SK-N-MC (cell line): ENCODE measurements at regions not wholly inside any gene's neighbourhood (a gene's known extent, or its start where the extent isn't known, plus 50 kb on each side); places are given as distances from the start of the nearest gene placed in this dataset.
A peak's percentile ranks its signal among the peaks of the same experiment; 100 is the strongest.

Experiments used
- EZH2 ChIP-seq: fragments of 200-600 bp; sonication (generic); IDR thresholded peaks from one replicate; pipeline ENCODE4 v1.6.1; 2017; ENCODE audit warnings: antibody characterized with exemption
- FOXP2 ChIP-seq: optimal IDR thresholded peaks from 2 replicates; pipeline ENCODE3; 2011; ENCODE audit warnings: mild to moderate bottlenecking, moderate library complexity; ENCODE audit not compliant: insufficient read depth; ENCODE audit errors: extremely low read length, control extremely low read depth
- POLR2AphosphoS5 ChIP-seq: IDR thresholded peaks from 2 replicates; pipeline ENCODE4 v1.6.1; 2012; ENCODE audit warnings: mild to moderate bottlenecking, low read depth, low read length, borderline replicate concordance

DNA sequence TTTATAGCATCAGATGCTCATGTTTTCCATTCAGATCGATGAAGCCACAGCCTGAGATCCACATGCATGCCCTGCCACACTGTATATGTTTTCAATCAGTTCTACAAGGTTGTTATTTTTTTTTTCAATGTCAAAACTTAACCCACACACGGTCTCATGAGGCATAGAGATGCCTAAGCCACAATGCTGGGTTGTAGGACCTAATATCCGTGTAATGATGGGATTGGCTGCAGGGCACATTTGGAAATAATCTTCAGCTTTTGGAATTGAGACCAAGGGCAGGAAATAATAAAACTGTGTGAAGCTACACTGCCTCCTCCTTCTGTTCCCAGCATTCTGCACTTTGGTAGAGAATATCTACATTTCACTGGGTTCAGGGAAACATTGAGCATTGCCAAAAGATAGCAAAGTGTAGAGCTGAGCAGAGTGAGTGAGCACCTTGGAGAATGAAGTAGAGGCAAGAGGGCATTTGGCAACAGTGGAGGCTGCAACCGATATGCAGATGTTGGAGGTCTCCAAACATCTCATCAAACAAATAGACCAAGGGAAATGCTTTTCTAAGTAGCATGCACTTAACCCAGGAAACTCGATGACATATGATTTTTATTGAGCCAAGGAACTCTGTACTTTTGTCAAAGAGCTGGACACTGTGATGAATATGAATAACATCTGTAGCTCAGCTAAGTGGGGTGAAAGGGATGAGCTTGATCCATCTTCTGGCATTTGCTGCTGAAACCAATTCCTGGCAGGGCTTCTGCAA is 176.7 kb downstream of the LYPLAL1 start:
- peak; percentile 56; the same call in 1 of the 2 replicates for TF ChIP-seq POLR2AphosphoS5
- TF ChIP-seq EZH2 = no peak
- peak; percentile 73 for TF ChIP-seq FOXP2
